HepG2 (cell line): ENCODE measurements at regions not wholly inside any gene's neighbourhood (a gene's known extent, or its start where the extent isn't known, plus 50 kb on each side); places are given as distances from the start of the nearest gene placed in this dataset.

ENCODE experiments used
- AHDC1 ChIP-seq: sonication (generic); formaldehyde crosslinking; IDR thresholded peaks from 2 replicates; pipeline ENCODE4 v1.5.1; 2020; ENCODE audit warnings: mild to moderate bottlenecking, missing genetic modification reagents, borderline replicate concordance
- CEBPB ChIP-seq: IDR thresholded peaks from 2 replicates; pipeline ENCODE4 v1.6.1; 2011; ENCODE audit warnings: low read depth, low read length, improper control_type of control experiment, borderline replicate concordance
- EED ChIP-seq: sonication (generic); formaldehyde crosslinking; IDR thresholded peaks from 2 replicates; pipeline ENCODE4 v1.5.0; 2020; ENCODE audit warnings: mild to moderate bottlenecking, missing genetic modification reagents
- FOSL1 ChIP-seq: sonication (generic); formaldehyde crosslinking; IDR thresholded peaks from 2 replicates; pipeline ENCODE4 v1.9.0; 2021; ENCODE audit warnings: missing genetic modification reagents, borderline replicate concordance
- HMGXB4 ChIP-seq, 2 experiments: sonication (generic) in 1 of 2; formaldehyde crosslinking in 1 of 2; IDR thresholded peaks; 2 replicates each; pipeline versions ENCODE4 v1.4.0 to v1.6.1; 2018 to 2020; ENCODE audit warnings: missing genetic modification reagents in 2 of 2, borderline replicate concordance in 1 of 2, low read depth in 1 of 2, mild to moderate bottlenecking in 1 of 2, missing biosample characterization in 1 of 2
- HNF4G ChIP-seq, 2 experiments: sonication (generic) in 1 of 2; formaldehyde crosslinking in 1 of 2; IDR thresholded peaks; 2 replicates each; pipeline versions ENCODE4 v1.4.0 to v1.6.1; 2011 to 2020; ENCODE audit warnings: borderline replicate concordance in 2 of 2, low read depth in 2 of 2, mild to moderate bottlenecking in 2 of 2, low read length in 1 of 2, missing genetic modification reagents in 1 of 2, moderate library complexity in 1 of 2
- HOXD1 ChIP-seq: sonication (generic); formaldehyde crosslinking; IDR thresholded peaks from 2 replicates; pipeline ENCODE4 v1.5.0; 2020; ENCODE audit warnings: missing genetic modification reagents
- IRX3 ChIP-seq: sonication (generic); formaldehyde crosslinking; IDR thresholded peaks from 2 replicates; pipeline ENCODE4 v1.8.1; 2023; ENCODE audit warnings: mild to moderate bottlenecking, low read depth, missing genetic modification reagents, borderline replicate concordance
- NBN ChIP-seq: fragments of 450-650 bp; conservative IDR thresholded peaks from 2 replicates; pipeline ENCODE4 v1.6.1; 2017
- NFE2L2 ChIP-seq: fragments of 150-350 bp; IDR thresholded peaks from 2 replicates; pipeline ENCODE4 v1.6.1; 2014; ENCODE audit warnings: low read length
- RARA ChIP-seq: IDR thresholded peaks from 2 replicates; pipeline ENCODE4 v1.6.1; 2016; ENCODE audit warnings: missing genetic modification reagents, missing compliant biosample characterization
- SOX5 ChIP-seq: IDR thresholded peaks from 2 replicates; pipeline ENCODE4 v1.6.1; 2016; ENCODE audit warnings: borderline replicate concordance
- U2AF2 ChIP-seq: fragments of 200-400 bp; formaldehyde crosslinking; IDR thresholded peaks from 2 replicates; pipeline ENCODE4 v1.6.1; 2017; ENCODE audit warnings: low read depth, mild to moderate bottlenecking, low read length
- ZBTB20 ChIP-seq: sonication (generic); formaldehyde crosslinking; IDR thresholded peaks from 2 replicates; pipeline ENCODE4 v1.8.1; 2023; ENCODE audit warnings: missing genetic modification reagents, low read depth, mild to moderate bottlenecking, borderline replicate concordance
- ZFP1 ChIP-seq: IDR thresholded peaks from 2 replicates; pipeline ENCODE4 v1.6.1; 2016
- ZNF317 ChIP-seq: sonication (generic); formaldehyde crosslinking; IDR thresholded peaks from 2 replicates; pipeline ENCODE4 v1.5.0; 2020; ENCODE audit warnings: mild to moderate bottlenecking, missing genetic modification reagents
- ZNF382 ChIP-seq: sonication (generic); formaldehyde crosslinking; IDR thresholded peaks from 2 replicates; pipeline ENCODE4 v1.5.0; 2020; ENCODE audit warnings: missing genetic modification reagents, mild to moderate bottlenecking, borderline replicate concordance
- ZNF644 ChIP-seq: IDR thresholded peaks from 2 replicates; pipeline ENCODE4 v1.6.1; 2016; ENCODE audit warnings: low read depth
- TF ChIP-seq, protein P1 (sequence below), 2 experiments: fragments of 450-650 bp in 1 of 2; sonication (generic) in 1 of 2; formaldehyde crosslinking; IDR thresholded peaks; 2 replicates each; pipeline versions ENCODE4 v1.5.0 to v1.8.0; 2020 to 2022; ENCODE audit warnings: mild to moderate bottlenecking in 1 of 2, missing genetic modification reagents in 1 of 2

- TF ChIP-seq AHDC1 (peak; percentile 69; the same call in 1 of the 2 replicates), ZNF382 (no peak), HOXD1 (CRISPR knock-in tag) (peak; percentile 46; the same call in 1 of the 2 replicates), HMGXB4 (CRISPR knock-in tag; IDR thresholded peaks at IDR 0.05; ENCODE audit: borderline replicate concordance in 1 of 2, low read depth in 1 of 2) (0 out of 4 replicates have a peak, but pooled peaks of 1 of the 2 experiments have one; percentile 26), U2AF2 (no peak), NFE2L2 (no peak), SOX5 (peak; percentile 90; the same call in 1 of the 2 replicates), ZNF317 (CRISPR knock-in tag) (peak; percentile 91), NBN (no peak), ZFP1 (CRISPR knock-in tag) (peak; percentile 9; the same call in 1 of the 2 replicates), IRX3 (CRISPR knock-in tag) (no peak), ZBTB20 (CRISPR knock-in tag) (peak; percentile 49; the same call in 1 of the 2 replicates), HNF4G (IDR thresholded peaks at IDR 0.05; ENCODE audit: borderline replicate concordance, low read depth, low read length) (peak; percentile 35; the same call in 1 of the 2 replicates), HNF4G (CRISPR knock-in tag; IDR thresholded peaks at IDR 0.05; ENCODE audit: borderline replicate concordance, low read depth) (peak; percentile 61; the same call in 1 of the 2 replicates), RARA (CRISPR knock-in tag) (peak; percentile 95), CEBPB (peak; percentile 69; the same call in 1 of the 2 replicates), ZNF644 (peak; percentile 13; the same call in 1 of the 2 replicates), FOSL1 (CRISPR knock-in tag) (peak; percentile 19; the same call in 1 of the 2 replicates), EED (CRISPR knock-in tag) (no peak)
- TF ChIP-seq, protein P1, sequence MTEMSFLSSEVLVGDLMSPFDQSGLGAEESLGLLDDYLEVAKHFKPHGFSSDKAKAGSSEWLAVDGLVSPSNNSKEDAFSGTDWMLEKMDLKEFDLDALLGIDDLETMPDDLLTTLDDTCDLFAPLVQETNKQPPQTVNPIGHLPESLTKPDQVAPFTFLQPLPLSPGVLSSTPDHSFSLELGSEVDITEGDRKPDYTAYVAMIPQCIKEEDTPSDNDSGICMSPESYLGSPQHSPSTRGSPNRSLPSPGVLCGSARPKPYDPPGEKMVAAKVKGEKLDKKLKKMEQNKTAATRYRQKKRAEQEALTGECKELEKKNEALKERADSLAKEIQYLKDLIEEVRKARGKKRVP (CRISPR knock-in tag; IDR thresholded peaks at IDR 0.05): peak in 1 of 2 experiments; percentile 72; a peak in 2 of 4 replicates
These were observed 140.2 kb downstream of the ENC1 start (continued) for GRCh38 chr5:74500110-74500917.
